Suprapubic skin (tissue), 4 donors: ENCODE measurements at regions not wholly inside any gene's neighbourhood (a gene's known extent, or its start where the extent isn't known, plus 50 kb on each side); places are given as distances from the start of the nearest gene placed in this dataset.

Source experiments
- CTCF ChIP-seq, 2 donors: fragments of 200-600 bp in 1 of 2; fragments of 450-650 bp in 1 of 2; sonication (generic) in 1 of 2; IDR thresholded peaks; one replicate each; pipeline ENCODE4 v1.5.1; 2016 to 2019; ENCODE audit warnings: antibody characterized with exemption in 2 of 2, mild to moderate bottlenecking in 1 of 2, moderate library complexity in 1 of 2
- EP300 ChIP-seq: sonication (generic); formaldehyde crosslinking; IDR thresholded peaks from one replicate; pipeline ENCODE4 v1.6.1; 2017; ENCODE audit warnings: antibody characterized with exemption
- POLR2A ChIP-seq, 2 donors: fragments of 450-650 bp; IDR thresholded peaks; one replicate each; pipeline ENCODE4 v1.6.1; 2017; ENCODE audit warnings: antibody characterized with exemption in 2 of 2, mild to moderate bottlenecking in 2 of 2, moderate library complexity in 2 of 2
- POLR2AphosphoS5 ChIP-seq, 3 donors: sonication (generic); formaldehyde crosslinking; IDR thresholded peaks; one replicate each; pipeline ENCODE4 v1.6.1; 2017; ENCODE audit warnings: antibody characterized with exemption in 3 of 3

- TF ChIP-seq CTCF (IDR thresholded peaks at IDR 0.05) (no peak), EP300 (no peak), POLR2A (IDR thresholded peaks at IDR 0.05) (no peak), POLR2AphosphoS5 (IDR thresholded peaks at IDR 0.05) (no peak)
Measured at GRCh38 chrX:51813886-51814460, 70.7 kb downstream of the GSPT2 start.
